GM23338 (cell line): ENCODE measurements at regions not wholly inside any gene's neighbourhood (a gene's known extent, or its start where the extent isn't known, plus 50 kb on each side); places are given as distances from the start of the nearest gene placed in this dataset.
"Not testable (repeated sequence)": the region's sequence is repeated elsewhere in the genome, so short reads cannot be mapped to it uniquely, and the experiment has no call there.

Experiments
- CREB1 ChIP-seq: fragments of 250-450 bp; sonication (Bioruptor Pico); IDR thresholded peaks from 2 replicates; pipeline ENCODE4 v1.5.0; 2020; ENCODE audit warnings: low read depth, mild to moderate bottlenecking, moderate library complexity
- CTCF ChIP-seq, 2 experiments: fragments of 200-600 bp in 1 of 2; sonication (generic) in 1 of 2; conservative IDR thresholded peaks; 2 replicates each; pipeline versions ENCODE4 v1.5.1 to v1.6.1; 2016 to 2017; ENCODE audit warnings: antibody characterized with exemption in 2 of 2, low read depth in 2 of 2, mild to moderate bottlenecking in 2 of 2, moderate library complexity in 1 of 2
- ETS1 ChIP-seq: IDR thresholded peaks from 2 replicates; pipeline ENCODE4 v1.6.1; 2016; ENCODE audit warnings: antibody characterized with exemption
- EZH2 ChIP-seq: fragments of 200-600 bp; sonication (generic); IDR thresholded peaks from one replicate; pipeline ENCODE4 v1.8.0; 2017; ENCODE audit warnings: antibody characterized with exemption, mild to moderate bottlenecking, low read depth; ENCODE audit not compliant: unreplicated experiment
- EZH2phosphoT487 ChIP-seq: fragments of 200-600 bp; sonication (generic); IDR thresholded peaks from one replicate; pipeline ENCODE4 v1.8.1; 2018; ENCODE audit warnings: antibody characterized with exemption; ENCODE audit not compliant: unreplicated experiment
- JUNB ChIP-seq: IDR thresholded peaks from one replicate; pipeline ENCODE4 v1.6.1; 2016; ENCODE audit warnings: antibody characterized with exemption; ENCODE audit not compliant: unreplicated experiment
- NANOG ChIP-seq: IDR thresholded peaks from 2 replicates; pipeline ENCODE4 v1.6.1; 2016; ENCODE audit warnings: antibody characterized with exemption, borderline replicate concordance
- POLR2AphosphoS5 ChIP-seq: IDR thresholded peaks from 2 replicates; pipeline ENCODE4 v1.6.1; 2016; ENCODE audit warnings: antibody characterized with exemption, low read depth
- REST ChIP-seq: IDR thresholded peaks from one replicate; pipeline ENCODE4 v1.6.1; 2018; ENCODE audit warnings: antibody characterized with exemption; ENCODE audit not compliant: unreplicated experiment
- STAT1 ChIP-seq: IDR thresholded peaks from one replicate; pipeline ENCODE4 v1.6.1; 2016; ENCODE audit warnings: antibody characterized with exemption; ENCODE audit not compliant: unreplicated experiment
- ZNF114 ChIP-seq: fragments of 250-450 bp; sonication (Bioruptor Pico); IDR thresholded peaks from 2 replicates; pipeline ENCODE4 v1.5.0; 2020; ENCODE audit warnings: mild to moderate bottlenecking, moderate library complexity
- ZNF331 ChIP-seq: fragments of 250-450 bp; sonication (Bioruptor Pico); IDR thresholded peaks from 2 replicates; pipeline ENCODE4 v1.5.0; 2020; ENCODE audit warnings: low read depth, mild to moderate bottlenecking, moderate library complexity
- ZNF462 ChIP-seq: fragments of 250-450 bp; sonication (Bioruptor Pico); IDR thresholded peaks from 2 replicates; pipeline ENCODE4 v1.5.0; 2020; ENCODE audit warnings: mild to moderate bottlenecking, moderate library complexity

- TF ChIP-seq EZH2; POLR2AphosphoS5; CTCF (conservative IDR thresholded peaks at IDR 0.05; ENCODE audit: low read depth in 2 of 2); NANOG; ETS1; REST; EZH2phosphoT487; CREB1 (CRISPR knock-in tag); ZNF462 (CRISPR knock-in tag); STAT1; ZNF114; ZNF331 (CRISPR knock-in tag); JUNB: not testable (repeated sequence)
These were observed 64.8 kb upstream of the EVL start for GRCh38 chr14:100000398-100000797.
